IMR-90 (cell line): ENCODE measurements at regions not wholly inside any gene's neighbourhood (a gene's known extent, or its start where the extent isn't known, plus 50 kb on each side); places are given as distances from the start of the nearest gene placed in this dataset.
A peak's percentile ranks its signal among the peaks of the same experiment; 100 is the strongest.

Source experiments
- ATAC-seq: fragments of 200-7000 bp; cut with Tn5 transposase; 2 replicates; pipeline ENCODE4 v1.9.1; 2020; ENCODE audit warnings: low read depth, mild to moderate bottlenecking, moderate library complexity
- BruUV-seq: library from RNA; stranded (reverse); fragments of 400-500 nt; replicated peaks from 2 replicates; lab custom pipeline; 2021; lab: Mats Ljungman, UMichigan
- CTCF ChIA-PET: fragments of 300-600 bp; formaldehyde crosslinking; extraction: SDS; loops from one replicate; lab custom pipeline; 2021; ENCODE audit warnings: antibody characterized with exemption; lab: Yijun Ruan, JAX
- POLR2A ChIA-PET: fragments of 300-600 bp; sonication (Branson Sonifier 250); formaldehyde crosslinking; loops from one replicate; lab custom pipeline; 2022; ENCODE audit warnings: antibody characterized with exemption; ENCODE audit not compliant: unreplicated experiment; lab: Charles Lee
- DNase-seq: peaks from one replicate; pipeline ENCODE4 v3.0.0; 2013
- H2AFZ ChIP-seq: replicated peaks from 2 replicates; pipeline ENCODE3; 2013; ENCODE audit warnings: low read length, mild to moderate bottlenecking; ENCODE audit not compliant: poor library complexity
- H2AK5ac ChIP-seq: 2 replicates; pipeline ENCODE4 v1.6.1; 2013; ENCODE audit warnings: low read depth, low read length, inconsistent platforms
- H2AK9ac ChIP-seq: replicated peaks from 2 replicates; pipeline ENCODE3; 2013; ENCODE audit warnings: mild to moderate bottlenecking, low read depth, low read length, moderate library complexity; ENCODE audit not compliant: poor library complexity
- H2BK120ac ChIP-seq: 2 replicates; pipeline ENCODE4 v1.6.1; 2013; ENCODE audit warnings: low read depth, low read length, inconsistent platforms
- H2BK15ac ChIP-seq: 3 replicates; pipeline ENCODE4 v1.6.1; 2013; ENCODE audit warnings: low read depth, low read length, inconsistent platforms
- H2BK20ac ChIP-seq: 2 replicates; pipeline ENCODE4 v1.6.1; 2013; ENCODE audit warnings: low read depth, mild to moderate bottlenecking, inconsistent platforms, low read length, moderate library complexity
- H2BK5ac ChIP-seq: 2 replicates; pipeline ENCODE4 v1.6.1; 2013; ENCODE audit warnings: mild to moderate bottlenecking, low read depth, low read length, inconsistent platforms; ENCODE audit not compliant: poor library complexity, severe bottlenecking
- H3K14ac ChIP-seq: replicated peaks from 2 replicates; pipeline ENCODE4 v1.6.1; 2013; ENCODE audit warnings: low read depth, low read length, inconsistent platforms
- H3K18ac ChIP-seq: 2 replicates; pipeline ENCODE4 v1.6.1; 2013; ENCODE audit warnings: low read depth, low read length, control low read depth
- H3K23ac ChIP-seq: 2 replicates; pipeline ENCODE4 v1.6.1; 2013; ENCODE audit warnings: low read depth, low read length, inconsistent platforms
- H3K27ac ChIP-seq: 2 replicates; pipeline ENCODE4 v1.5.1; 2013; ENCODE audit warnings: mild to moderate bottlenecking, control low read depth, low read length; ENCODE audit not compliant: insufficient read depth
- H3K27me3 ChIP-seq: 2 replicates; pipeline ENCODE4 v1.6.1; 2013; ENCODE audit warnings: low read length; ENCODE audit not compliant: control insufficient read depth, insufficient read depth
- H3K36me3 ChIP-seq: 2 replicates; pipeline ENCODE4 v1.6.1; 2013; ENCODE audit warnings: low read length, mixed read lengths; ENCODE audit not compliant: control insufficient read depth, insufficient read depth
- H3K4ac ChIP-seq: 2 replicates; pipeline ENCODE4 v1.6.1; 2013; ENCODE audit warnings: low read depth, low read length, inconsistent platforms
- H3K4me1 ChIP-seq: 2 replicates; pipeline ENCODE4 v1.6.1; 2013; ENCODE audit warnings: low read length, mixed read lengths; ENCODE audit not compliant: control insufficient read depth, insufficient read depth
- H3K4me2 ChIP-seq: 2 replicates; pipeline ENCODE4 v1.6.1; 2013; ENCODE audit warnings: low read depth, mild to moderate bottlenecking, control low read depth, low read length, moderate library complexity
- H3K4me3 ChIP-seq: 2 replicates; pipeline ENCODE4 v1.5.1; 2013; ENCODE audit warnings: low read depth, mild to moderate bottlenecking, control low read depth, low read length, moderate library complexity; ENCODE audit not compliant: insufficient read depth
- H3K56ac ChIP-seq: 2 replicates; pipeline ENCODE4 v1.6.1; 2013; ENCODE audit warnings: low read length, inconsistent platforms; ENCODE audit not compliant: insufficient read depth; ENCODE audit errors: extremely low read depth
- H3K79me1 ChIP-seq, 2 experiments: 2 replicates each; pipeline ENCODE4 v1.6.1; 2013; ENCODE audit warnings: low read length in 2 of 2, inconsistent platforms in 1 of 2, low read depth in 1 of 2
- H3K9ac ChIP-seq: 2 replicates; pipeline ENCODE4 v1.6.1; 2013; ENCODE audit warnings: low read depth, low read length, control low read depth
- H3K9me1 ChIP-seq: 2 replicates; pipeline ENCODE4 v1.6.1; 2013; ENCODE audit warnings: low read length, inconsistent platforms; ENCODE audit not compliant: insufficient read depth
- H3K9me3 ChIP-seq: 2 replicates; pipeline ENCODE4 v1.6.1; 2013; ENCODE audit warnings: low read length; ENCODE audit not compliant: control insufficient read depth, insufficient read depth
- H4K20me1 ChIP-seq: 2 replicates; pipeline ENCODE4 v1.6.1; 2013; ENCODE audit warnings: low read length, inconsistent platforms; ENCODE audit not compliant: insufficient read depth
- H4K5ac ChIP-seq: 2 replicates; pipeline ENCODE4 v1.6.1; 2013; ENCODE audit warnings: mild to moderate bottlenecking, low read depth, low read length, control low read depth
- H4K8ac ChIP-seq, 2 experiments: 2 replicates each; pipeline ENCODE4 v1.6.1; 2013; ENCODE audit warnings: low read depth in 2 of 2, low read length in 2 of 2, control low read depth in 1 of 2, inconsistent platforms in 1 of 2
- H4K91ac ChIP-seq: 2 replicates; pipeline ENCODE4 v1.6.1; 2013; ENCODE audit warnings: low read depth, low read length, inconsistent platforms; ENCODE audit not compliant: insufficient read depth
- CEBPB ChIP-seq: IDR thresholded peaks from 2 replicates; pipeline ENCODE4 v1.6.1; 2012; ENCODE audit warnings: low read depth, low read length, improper control_type of control experiment
- CHD1 ChIP-seq: IDR thresholded peaks from 2 replicates; pipeline ENCODE4 v1.6.1; 2012; ENCODE audit warnings: low read depth, low read length, improper control_type of control experiment
- CTCF ChIP-seq: conservative IDR thresholded peaks from 2 replicates; pipeline ENCODE4 v1.5.1; 2012; ENCODE audit warnings: mild to moderate bottlenecking, low read depth, low read length, improper control_type of control experiment
- NFE2L2 ChIP-seq: fragments of 150-350 bp; IDR thresholded peaks from 2 replicates; pipeline ENCODE4 v1.6.1; 2016; ENCODE audit warnings: low read depth, mild to moderate bottlenecking, low read length
- SMC3 ChIP-seq: fragments of 150-350 bp; IDR thresholded peaks from 2 replicates; pipeline ENCODE4 v1.6.1; 2016; ENCODE audit warnings: low read depth, mild to moderate bottlenecking, antibody characterized with exemption, low read length, moderate library complexity
- WGBS, 2 experiments: methylation state at CpG; one replicate each; pipeline versions ENCODE4 v1.1.5 to v1.1.7; 2013; ENCODE audit warnings: missing lambda C conversion rate in 2 of 2; ENCODE audit not compliant: insufficient read length in 1 of 2; ENCODE audit errors: extremely low coverage in 2 of 2; 5-methylcytosine and 5-hydroxymethylcytosine counted together
- dilution Hi-C: fragments of 300-500 bp; cut with HindIII; formaldehyde crosslinking; loops from one replicate; pipeline ENCODE4 v1.14.3; 2018; ENCODE audit warnings: low sequenced_read_pairs; ENCODE audit not compliant: unreplicated experiment
- in situ Hi-C: fragments of 300-500 bp; cut with MboI; formaldehyde crosslinking; loops from 3 replicates; pipeline ENCODE4 v1.14.3; 2019; ENCODE audit warnings: low sequenced_read_pairs, inconsistent platforms, mixed read lengths
- intact Hi-C: fragments of 100-400 bp; cut with micrococcal nuclease; formaldehyde crosslinking; loops from 2 replicates; pipeline ENCODE4 v1.10.0; 2022

DNA sequence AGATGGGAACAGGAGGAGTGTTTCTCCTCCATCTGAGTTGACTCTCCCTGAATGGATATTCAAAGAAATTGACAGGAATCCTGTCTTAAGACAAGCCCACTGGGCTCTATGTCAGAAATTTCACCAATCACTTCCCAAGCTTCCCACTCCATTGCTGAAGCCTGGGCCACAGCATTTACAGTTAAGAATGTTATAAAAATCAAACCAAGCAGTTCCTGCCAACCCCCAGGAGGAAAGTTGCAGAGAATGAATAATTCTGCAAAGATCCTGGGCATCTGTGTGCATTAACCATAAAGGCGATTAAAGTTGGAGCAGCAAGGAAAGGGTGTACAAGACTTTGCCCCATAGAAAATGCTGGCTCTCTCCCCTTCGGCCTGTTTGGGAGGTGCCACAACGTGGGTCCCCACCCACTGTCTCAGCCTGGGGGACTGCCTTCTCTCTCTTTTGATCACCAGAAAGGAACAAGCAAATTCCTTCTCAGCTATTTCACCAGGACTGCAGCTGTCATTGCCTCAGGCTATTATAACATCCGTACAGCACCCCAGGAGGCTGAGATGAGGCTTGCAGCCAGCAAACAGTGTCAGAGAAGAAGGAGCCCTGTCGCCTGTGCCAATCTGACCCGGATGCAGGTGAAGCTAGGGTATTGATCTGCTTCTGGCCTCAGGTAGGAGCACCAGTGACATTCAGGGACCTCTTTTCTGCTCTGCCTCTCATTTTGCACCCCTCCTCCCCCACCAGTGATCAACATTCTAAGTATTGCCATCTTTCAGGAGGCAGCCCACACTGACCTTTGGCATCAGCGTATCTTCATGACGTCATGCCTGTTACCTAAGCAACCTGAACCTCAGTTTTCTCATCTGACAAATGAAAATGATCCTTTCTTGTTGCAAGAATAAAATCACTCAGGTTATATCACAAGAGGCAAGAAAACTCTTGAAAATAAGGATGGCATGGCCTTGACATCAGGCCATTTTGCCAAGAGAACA is 219.0 kb downstream of the SH3BP4 start:
- H3K9me3 ChIP-seq: no peaks in the 10 kb centered on the region
- H2BK5ac ChIP-seq: peak overlapping the region; percentile 53
- no peak overlapping the region for H3K9ac ChIP-seq
- peak overlapping the region; percentile 57 for H3K14ac ChIP-seq
- 0 out of 3 replicates have a peak overlapping the region, but pooled peaks have one; percentile 13 for H2BK15ac ChIP-seq
- peaks cover 2% of the 10 kb centered on the region; the same call in 1 of the 2 replicates for H3K27me3 ChIP-seq
- no peak overlapping the region for H3K4me3 ChIP-seq
- peak overlapping the region; percentile 73 for H3K4ac ChIP-seq
- peak overlapping the region; percentile 46; the same call in 1 of the 2 replicates for H4K5ac ChIP-seq
- in situ Hi-C loops: no loop called here
- H3K27ac ChIP-seq: peak overlapping the region; percentile 23; the same call in 1 of the 2 replicates
- peak overlapping the region; percentile 85 for H2BK20ac ChIP-seq
- BruUV-seq: no TSS peak
- H4K8ac ChIP-seq: peak overlapping the region in 1 of 2 experiments; percentile 71; a peak in 2 of 4 replicates
- peak overlapping the region; percentile 19 for H3K4me2 ChIP-seq
- H4K20me1 ChIP-seq: no peaks in the 10 kb centered on the region
- H3K4me1 ChIP-seq: peaks cover 12% of the 10 kb centered on the region
- H3K23ac ChIP-seq: peak overlapping the region; percentile 8; the same call in 1 of the 2 replicates
- H3K36me3 ChIP-seq: no peaks in the 10 kb centered on the region
- H2AK9ac ChIP-seq: peak overlapping the region; percentile 59
- H4K91ac ChIP-seq: peak overlapping the region; percentile 68
- CTCF ChIA-PET: interaction anchor here (0.6 to 0.8 kb wide), 3 partner anchors 11 to 160 kb away, joined by 3 to 4 read pairs (median 3); no protein-coding TSS in a partner anchor
- no peaks in the 10 kb centered on the region for H3K79me1 ChIP-seq
- peak overlapping the region; percentile 66 for H3K18ac ChIP-seq
- peak; percentile 60 for DNase-seq
- dilution Hi-C loops: no loop called here
- WGBS, 2 experiments: no CpG with 5 or more reads among the region's 8 CpGs
- POLR2A ChIA-PET: interaction anchor here (0.5 kb wide), 1 partner anchor 342 kb away, joined by 4 read pairs; no protein-coding TSS in a partner anchor
- peak overlapping the region; percentile 48 for H2AK5ac ChIP-seq
- peaks cover 10% of the 10 kb centered on the region for H3K9me1 ChIP-seq
- intact Hi-C loops: no loop called here
- peak; percentile 83 for ATAC-seq
- TF ChIP-seq NFE2L2: no peak
- TF ChIP-seq CEBPB: no peak
- no peak for TF ChIP-seq CHD1
- no peak for TF ChIP-seq SMC3
- TF ChIP-seq CTCF: 0 out of 2 replicates have a peak, but pooled peaks have one; percentile 25
- peak overlapping the region; percentile 80 for H2AFZ ChIP-seq
- H3K56ac ChIP-seq: peak overlapping the region; percentile 24; the same call in 1 of the 2 replicates
- peak overlapping the region; percentile 71 for H2BK120ac ChIP-seq
